ENCODE measurements at regions not wholly inside any gene's neighbourhood (a gene's known extent, or its start where the extent isn't known, plus 50 kb on each side); places are given as distances from the start of the nearest gene placed in this dataset.
A peak's percentile ranks its signal among the peaks of the same experiment; 100 is the strongest.
"Not testable (repeated sequence)": the region's sequence is repeated elsewhere in the genome, so short reads cannot be mapped to it uniquely, and the experiment has no call there.

DNA sequence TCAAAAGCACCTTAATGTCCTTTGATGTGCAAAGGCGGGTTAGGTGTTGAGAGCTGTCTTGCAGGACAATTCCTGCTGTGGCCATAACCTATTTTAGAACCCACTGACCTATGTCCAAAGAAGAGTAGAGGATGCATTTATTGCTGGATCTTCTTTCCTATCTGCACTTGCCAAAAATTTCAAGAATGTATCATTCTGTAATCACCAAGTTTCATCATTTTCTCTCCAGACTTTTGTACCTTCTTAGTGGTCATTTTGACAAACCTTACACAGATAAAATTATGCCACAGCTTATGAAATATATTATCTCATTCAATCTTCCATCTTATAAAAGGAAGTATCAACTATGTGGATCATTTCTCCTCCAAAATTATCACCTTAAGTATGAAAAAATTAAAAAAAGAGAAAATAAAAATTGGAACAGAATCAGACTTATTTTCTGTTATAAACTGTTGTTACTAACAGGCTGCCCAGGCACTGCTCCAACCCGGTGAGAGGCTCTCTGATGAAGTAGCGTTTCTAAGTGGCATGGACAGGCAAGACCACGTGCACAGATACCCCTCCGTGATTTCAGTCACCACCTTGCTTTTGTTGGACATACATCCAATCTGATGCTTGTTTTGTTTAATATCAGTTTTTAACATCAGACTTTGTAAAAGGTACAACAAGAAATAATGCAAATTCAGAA is 559.9 kb upstream of the ID2 start:
- Histone ChIP-seq H3K9ac (ENCODE audit: low read depth in 1 of 2, low read length in 2 of 2) (no peak overlapping the region), H3K36me3 (ENCODE audit: control insufficient read depth in 2 of 2, insufficient read depth in 2 of 2, low read length in 2 of 2) (no peaks in the 10 kb centered on the region), H3K4me1 (ENCODE audit: control insufficient read depth in 2 of 2, insufficient read depth in 2 of 2, low read length in 2 of 2) (peaks cover 9 to 21% of the 10 kb centered on the region in 2 donors), H3K4me3 (ENCODE audit: low read length in 2 of 2) (no peak overlapping the region), H3K27me3 (ENCODE audit: control insufficient read depth in 2 of 2, insufficient read depth in 2 of 2, low read length in 2 of 2) (no peaks in the 10 kb centered on the region), H3K27ac (ENCODE audit: low read depth in 2 of 2, low read length in 2 of 2) (no peak overlapping the region), H3K9me3 (ENCODE audit: control insufficient read depth in 2 of 2, low read length in 2 of 2) (no peaks in the 10 kb centered on the region)

DNA sequence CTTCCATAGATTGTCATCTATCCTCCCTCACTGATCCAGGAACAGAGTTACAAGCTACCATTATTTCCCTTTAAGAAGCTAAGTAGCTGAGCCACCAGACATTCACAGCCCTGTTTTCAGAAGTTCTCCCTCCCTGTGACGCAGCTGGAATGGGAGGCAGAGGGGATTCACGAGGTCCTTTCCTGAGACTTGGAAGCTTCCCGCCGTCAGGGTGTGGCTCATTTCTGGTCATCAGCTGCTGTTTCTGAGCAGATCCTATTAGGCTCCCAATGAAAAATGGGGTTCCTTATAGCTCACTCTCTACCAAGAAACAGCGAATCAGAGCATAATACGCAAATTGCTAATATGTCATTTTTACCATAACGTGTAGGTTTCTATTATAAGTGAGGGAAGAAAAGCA is 559.3 kb upstream of the ID2 start:
- Histone ChIP-seq H3K36me3 (ENCODE audit: control insufficient read depth in 2 of 2, insufficient read depth in 2 of 2, low read length in 2 of 2) (no peaks in the 10 kb centered on the region), H3K9me3 (ENCODE audit: control insufficient read depth in 2 of 2, low read length in 2 of 2) (no peaks in the 10 kb centered on the region), H3K27me3 (ENCODE audit: control insufficient read depth in 2 of 2, insufficient read depth in 2 of 2, low read length in 2 of 2) (no peaks in the 10 kb centered on the region), H3K4me3 (ENCODE audit: low read length in 2 of 2) (no peak overlapping the region), H3K4me1 (ENCODE audit: control insufficient read depth in 2 of 2, insufficient read depth in 2 of 2, low read length in 2 of 2) (peaks cover 9 to 21% of the 10 kb centered on the region in 2 donors), H3K27ac (ENCODE audit: low read depth in 2 of 2, low read length in 2 of 2) (no peak overlapping the region), H3K9ac (ENCODE audit: low read depth in 1 of 2, low read length in 2 of 2) (no peak overlapping the region)

DNA sequence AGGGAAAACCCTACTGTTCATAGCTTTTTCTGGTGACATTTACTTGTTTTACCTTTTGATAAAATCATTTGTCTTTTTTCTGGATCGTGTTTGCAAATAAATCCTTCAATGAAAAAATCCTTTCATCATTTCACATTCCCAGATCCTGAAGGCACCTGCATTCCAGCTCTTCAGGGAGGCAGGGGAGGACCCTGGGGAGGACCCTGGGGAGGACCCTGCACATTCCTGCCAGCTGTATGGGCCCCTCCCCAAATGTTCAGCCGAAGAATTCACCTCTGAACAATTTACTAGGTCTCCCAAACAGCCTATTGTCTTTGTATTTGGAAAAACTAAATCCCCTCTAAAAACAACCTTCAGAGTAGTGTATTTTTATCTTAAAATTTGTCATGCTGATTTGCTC is 558.4 kb upstream of the ID2 start:
- H3K36me3 ChIP-seq (ENCODE audit: control insufficient read depth in 2 of 2, insufficient read depth in 2 of 2, low read length in 2 of 2), result no peaks in the 10 kb centered on the region
- peaks cover 7 to 14% of the 10 kb centered on the region in 2 donors for H3K4me1 ChIP-seq (ENCODE audit: control insufficient read depth in 2 of 2, insufficient read depth in 2 of 2, low read length in 2 of 2)
- no peaks in the 10 kb centered on the region for H3K9me3 ChIP-seq (ENCODE audit: control insufficient read depth in 2 of 2, low read length in 2 of 2)
- H3K4me3 ChIP-seq (ENCODE audit: low read length in 2 of 2), result no peak overlapping the region
- H3K9ac ChIP-seq (ENCODE audit: low read depth in 1 of 2, low read length in 2 of 2), result no peak overlapping the region
- no peak overlapping the region for H3K27ac ChIP-seq (ENCODE audit: low read depth in 2 of 2, low read length in 2 of 2)
- no peaks in the 10 kb centered on the region for H3K27me3 ChIP-seq (ENCODE audit: control insufficient read depth in 2 of 2, insufficient read depth in 2 of 2, low read length in 2 of 2)

DNA sequence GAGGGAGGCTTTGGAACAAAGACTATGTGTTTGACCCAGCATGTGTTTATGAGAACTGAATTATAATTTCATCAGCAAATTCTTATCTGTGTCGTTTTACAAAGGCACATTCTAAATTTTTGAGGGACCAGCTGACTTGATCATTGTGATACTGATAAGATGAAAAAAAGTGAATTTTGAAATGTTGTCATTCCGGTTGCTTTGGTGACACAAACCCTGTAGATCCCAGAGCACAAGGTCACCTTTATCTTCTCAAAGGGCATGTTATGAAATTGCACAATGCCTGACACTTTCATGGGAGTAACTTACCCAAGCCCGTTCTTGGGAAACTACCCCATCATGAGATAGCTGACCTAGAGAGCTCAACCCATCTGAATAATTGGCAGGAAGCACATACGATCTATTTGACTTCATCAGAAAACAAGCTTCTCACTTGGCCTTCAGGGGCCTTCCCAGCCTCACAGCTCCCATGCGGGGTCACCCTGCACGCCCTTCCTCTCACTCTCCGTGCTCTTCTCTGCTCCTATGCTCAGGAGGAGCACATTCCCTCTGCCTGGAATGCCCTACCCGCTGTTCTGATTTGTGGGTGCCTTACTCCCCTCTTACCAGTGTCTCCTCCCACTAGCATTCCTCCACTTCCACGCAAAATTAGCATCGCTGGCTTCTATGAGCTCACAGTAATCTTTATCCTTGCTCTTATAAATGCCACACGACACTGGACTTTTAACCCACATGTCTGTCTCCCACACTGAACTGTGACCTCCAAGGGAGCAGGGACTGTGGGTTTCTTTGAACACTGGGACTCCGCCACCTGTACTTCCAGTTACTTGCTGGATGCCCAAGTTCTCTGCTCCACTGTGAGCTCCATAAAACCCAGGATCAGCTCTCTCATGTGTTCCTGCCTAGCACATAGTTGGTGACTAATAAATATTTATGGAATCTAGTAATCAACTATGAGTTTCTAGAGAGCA is 555.8 kb upstream of the ID2 start:
- no peaks in the 10 kb centered on the region for H3K27me3 ChIP-seq (ENCODE audit: control insufficient read depth in 2 of 2, insufficient read depth in 2 of 2, low read length in 2 of 2)
- no peak overlapping the region for H3K4me3 ChIP-seq (ENCODE audit: low read length in 2 of 2)
- no peak overlapping the region for H3K9ac ChIP-seq (ENCODE audit: low read depth in 1 of 2, low read length in 2 of 2)
- no peaks in the 10 kb centered on the region for H3K36me3 ChIP-seq (ENCODE audit: control insufficient read depth in 2 of 2, insufficient read depth in 2 of 2, low read length in 2 of 2)
- no peaks in the 10 kb centered on the region for H3K9me3 ChIP-seq (ENCODE audit: control insufficient read depth in 2 of 2, low read length in 2 of 2)
- H3K4me1 ChIP-seq (ENCODE audit: control insufficient read depth in 2 of 2, insufficient read depth in 2 of 2, low read length in 2 of 2), result no peaks in the 10 kb centered on the region
- H3K27ac ChIP-seq (ENCODE audit: low read depth in 2 of 2, low read length in 2 of 2), result no peak overlapping the region

GRCh38 chr2:8126783-8127182 is 555.1 kb upstream of the ID2 start:
- no peaks in the 10 kb centered on the region for H3K36me3 ChIP-seq (ENCODE audit: control insufficient read depth in 2 of 2, insufficient read depth in 2 of 2, low read length in 2 of 2)
- no peak overlapping the region for H3K27ac ChIP-seq (ENCODE audit: low read depth in 2 of 2, low read length in 2 of 2)
- no peak overlapping the region for H3K9ac ChIP-seq (ENCODE audit: low read depth in 1 of 2, low read length in 2 of 2)
- H3K27me3 ChIP-seq (ENCODE audit: control insufficient read depth in 2 of 2, insufficient read depth in 2 of 2, low read length in 2 of 2), result no peaks in the 10 kb centered on the region
- no peak overlapping the region for H3K4me3 ChIP-seq (ENCODE audit: low read length in 2 of 2)
- H3K9me3 ChIP-seq (ENCODE audit: control insufficient read depth in 2 of 2, low read length in 2 of 2), result no peaks in the 10 kb centered on the region
- H3K4me1 ChIP-seq (ENCODE audit: control insufficient read depth in 2 of 2, insufficient read depth in 2 of 2, low read length in 2 of 2), result no peaks in the 10 kb centered on the region

- H3K9ac ChIP-seq (ENCODE audit: low read depth in 1 of 2, low read length in 2 of 2); H3K36me3 ChIP-seq (ENCODE audit: control insufficient read depth in 2 of 2, insufficient read depth in 2 of 2, low read length in 2 of 2); H3K9me3 ChIP-seq (ENCODE audit: control insufficient read depth in 2 of 2, low read length in 2 of 2); H3K4me3 ChIP-seq (ENCODE audit: low read length in 2 of 2); H3K27me3 ChIP-seq (ENCODE audit: control insufficient read depth in 2 of 2, insufficient read depth in 2 of 2, low read length in 2 of 2); H3K27ac ChIP-seq (ENCODE audit: low read depth in 2 of 2, low read length in 2 of 2): not testable (repeated sequence)
- H3K4me1 ChIP-seq (ENCODE audit: control insufficient read depth in 2 of 2, insufficient read depth in 2 of 2, low read length in 2 of 2), result peaks cover 0 to 17% of the 10 kb centered on the region in 2 donors
These were observed 550.4 kb upstream of the ID2 start for GRCh38 chr2:8131423-8131822.

GRCh38 chr2:8132351-8132831 is 549.5 kb upstream of the ID2 start:
- Histone ChIP-seq H3K27ac (ENCODE audit: low read depth in 2 of 2, low read length in 2 of 2) (no peak overlapping the region), H3K9me3 (ENCODE audit: control insufficient read depth in 2 of 2, low read length in 2 of 2) (no peaks in the 10 kb centered on the region), H3K27me3 (ENCODE audit: control insufficient read depth in 2 of 2, insufficient read depth in 2 of 2, low read length in 2 of 2) (no peaks in the 10 kb centered on the region), H3K4me3 (ENCODE audit: low read length in 2 of 2) (no peak overlapping the region), H3K9ac (ENCODE audit: low read depth in 1 of 2, low read length in 2 of 2) (no peak overlapping the region), H3K4me1 (ENCODE audit: control insufficient read depth in 2 of 2, insufficient read depth in 2 of 2, low read length in 2 of 2) (peaks cover 0 to 17% of the 10 kb centered on the region in 2 donors), H3K36me3 (ENCODE audit: control insufficient read depth in 2 of 2, insufficient read depth in 2 of 2, low read length in 2 of 2) (no peaks in the 10 kb centered on the region)

- Histone ChIP-seq H3K4me1 (ENCODE audit: control insufficient read depth in 2 of 2, insufficient read depth in 2 of 2, low read length in 2 of 2) (peaks cover 0 to 17% of the 10 kb centered on the region in 2 donors), H3K9me3 (ENCODE audit: control insufficient read depth in 2 of 2, low read length in 2 of 2) (no peaks in the 10 kb centered on the region), H3K9ac (ENCODE audit: low read depth in 1 of 2, low read length in 2 of 2) (no peak overlapping the region), H3K27ac (ENCODE audit: low read depth in 2 of 2, low read length in 2 of 2) (no peak overlapping the region), H3K4me3 (ENCODE audit: low read length in 2 of 2) (no peak overlapping the region), H3K27me3 (ENCODE audit: control insufficient read depth in 2 of 2, insufficient read depth in 2 of 2, low read length in 2 of 2) (no peaks in the 10 kb centered on the region), H3K36me3 (ENCODE audit: control insufficient read depth in 2 of 2, insufficient read depth in 2 of 2, low read length in 2 of 2) (no peaks in the 10 kb centered on the region)
These were observed 549.0 kb upstream of the ID2 start for GRCh38 chr2:8132879-8133278.

DNA sequence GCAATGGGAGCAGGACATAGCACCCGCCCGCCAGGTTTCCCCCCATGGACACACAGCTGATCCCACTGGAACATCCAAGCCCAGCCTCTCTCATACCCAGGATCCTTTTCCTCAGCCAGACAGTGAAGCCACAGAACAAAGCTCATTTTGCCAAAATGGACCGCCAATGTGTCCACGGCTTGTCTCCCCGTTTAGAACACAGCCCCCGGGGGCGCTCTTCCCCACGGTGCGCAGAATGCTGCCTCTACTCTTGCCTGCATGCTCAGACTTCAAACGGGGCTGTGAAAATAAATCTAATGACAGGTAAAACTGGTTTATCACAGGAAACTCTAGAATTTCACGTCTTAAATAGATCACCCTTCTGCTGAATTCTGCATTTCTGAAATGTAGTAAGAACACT is 548.5 kb upstream of the ID2 start:
- H3K27me3 ChIP-seq (ENCODE audit: control insufficient read depth in 2 of 2, insufficient read depth in 2 of 2, low read length in 2 of 2), result no peaks in the 10 kb centered on the region
- no peaks in the 10 kb centered on the region for H3K9me3 ChIP-seq (ENCODE audit: control insufficient read depth in 2 of 2, low read length in 2 of 2)
- H3K9ac ChIP-seq (ENCODE audit: low read depth in 1 of 2, low read length in 2 of 2), result no peak overlapping the region
- H3K4me3 ChIP-seq (ENCODE audit: low read length in 2 of 2), result no peak overlapping the region
- H3K4me1 ChIP-seq (ENCODE audit: control insufficient read depth in 2 of 2, insufficient read depth in 2 of 2, low read length in 2 of 2), result peaks cover 0 to 17% of the 10 kb centered on the region in 2 donors
- no peak overlapping the region for H3K27ac ChIP-seq (ENCODE audit: low read depth in 2 of 2, low read length in 2 of 2)
- H3K36me3 ChIP-seq (ENCODE audit: control insufficient read depth in 2 of 2, insufficient read depth in 2 of 2, low read length in 2 of 2), result no peaks in the 10 kb centered on the region

DNA sequence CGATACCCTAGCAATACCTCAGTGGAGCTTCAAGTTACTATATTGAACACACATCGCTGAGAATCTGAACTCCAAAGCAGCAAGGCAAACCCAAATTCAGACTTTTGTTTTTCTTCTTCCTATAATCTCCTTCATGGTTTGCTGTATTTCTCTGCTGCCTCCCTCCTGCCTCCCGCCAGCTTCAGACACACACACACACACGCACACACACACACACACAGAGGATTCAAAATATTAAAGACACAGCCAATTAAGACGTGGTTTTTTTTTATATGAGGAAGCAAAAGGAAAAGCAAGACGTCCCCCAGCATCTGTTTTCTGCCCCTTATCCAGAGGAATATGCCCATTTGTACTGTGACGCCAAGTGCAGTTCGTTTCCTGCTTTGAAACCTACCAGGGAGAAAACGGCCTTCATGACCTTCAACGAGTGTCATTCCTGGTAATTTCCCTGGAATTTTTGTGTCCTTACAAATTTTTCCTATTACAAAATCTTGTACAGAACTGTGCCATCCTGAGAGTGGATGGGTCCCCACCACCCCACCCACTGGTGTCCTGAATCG is 547.9 kb upstream of the ID2 start:
- H3K4me1 ChIP-seq (ENCODE audit: control insufficient read depth in 2 of 2, insufficient read depth in 2 of 2, low read length in 2 of 2), result peaks cover 0 to 17% of the 10 kb centered on the region in 2 donors
- no peaks in the 10 kb centered on the region for H3K36me3 ChIP-seq (ENCODE audit: control insufficient read depth in 2 of 2, insufficient read depth in 2 of 2, low read length in 2 of 2)
- peak overlapping the region in 1 of 2 donors; percentile 13 for H3K9ac ChIP-seq (ENCODE audit: low read depth in 1 of 2, low read length in 2 of 2)
- H3K4me3 ChIP-seq (ENCODE audit: low read length in 2 of 2), result peak overlapping the region in 1 of 2 donors; percentile 5
- no peaks in the 10 kb centered on the region for H3K9me3 ChIP-seq (ENCODE audit: control insufficient read depth in 2 of 2, low read length in 2 of 2)
- peak overlapping the region; percentile 73 for H3K27ac ChIP-seq (ENCODE audit: low read depth in 2 of 2, low read length in 2 of 2)
- no peaks in the 10 kb centered on the region for H3K27me3 ChIP-seq (ENCODE audit: control insufficient read depth in 2 of 2, insufficient read depth in 2 of 2, low read length in 2 of 2)
